AG09319 (cell line): ENCODE measurements at regions not wholly inside any gene's neighbourhood (a gene's known extent, or its start where the extent isn't known, plus 50 kb on each side); places are given as distances from the start of the nearest gene placed in this dataset.

Source experiments
- DNase-seq: peaks from one replicate; pipeline ENCODE4 v3.0.0-alpha.2; 2010; ENCODE audit warnings: low read depth; ENCODE audit errors: extremely low read depth
- TF ChIP-seq, protein P1 (sequence below): IDR thresholded peaks from 2 replicates; pipeline ENCODE4 v1.5.1; 2011; ENCODE audit warnings: low read depth, mild to moderate bottlenecking, inconsistent platforms, low read length, moderate library complexity

DNA sequence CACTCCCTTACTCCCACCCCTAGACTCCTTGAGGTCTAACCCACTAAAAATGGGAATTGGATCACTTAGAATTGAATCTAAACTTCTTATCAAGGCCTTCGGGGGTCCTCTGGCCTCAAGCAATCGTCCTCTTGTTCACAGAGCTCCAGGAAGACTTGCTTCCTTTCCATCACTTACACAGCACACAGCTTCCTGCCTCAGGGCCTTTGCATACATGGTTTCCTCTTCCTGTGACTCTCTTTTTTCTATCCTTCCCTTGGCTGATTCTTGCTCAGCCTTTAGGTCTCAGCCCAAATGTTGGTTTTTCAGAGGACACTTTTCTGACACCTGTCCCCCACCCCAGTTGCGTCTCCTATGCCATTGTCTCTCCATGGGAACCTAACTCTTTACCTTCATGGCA is 50.0 kb upstream of the ALDH1B1 start:
- DNase-seq: no peak
- TF ChIP-seq, protein P1, sequence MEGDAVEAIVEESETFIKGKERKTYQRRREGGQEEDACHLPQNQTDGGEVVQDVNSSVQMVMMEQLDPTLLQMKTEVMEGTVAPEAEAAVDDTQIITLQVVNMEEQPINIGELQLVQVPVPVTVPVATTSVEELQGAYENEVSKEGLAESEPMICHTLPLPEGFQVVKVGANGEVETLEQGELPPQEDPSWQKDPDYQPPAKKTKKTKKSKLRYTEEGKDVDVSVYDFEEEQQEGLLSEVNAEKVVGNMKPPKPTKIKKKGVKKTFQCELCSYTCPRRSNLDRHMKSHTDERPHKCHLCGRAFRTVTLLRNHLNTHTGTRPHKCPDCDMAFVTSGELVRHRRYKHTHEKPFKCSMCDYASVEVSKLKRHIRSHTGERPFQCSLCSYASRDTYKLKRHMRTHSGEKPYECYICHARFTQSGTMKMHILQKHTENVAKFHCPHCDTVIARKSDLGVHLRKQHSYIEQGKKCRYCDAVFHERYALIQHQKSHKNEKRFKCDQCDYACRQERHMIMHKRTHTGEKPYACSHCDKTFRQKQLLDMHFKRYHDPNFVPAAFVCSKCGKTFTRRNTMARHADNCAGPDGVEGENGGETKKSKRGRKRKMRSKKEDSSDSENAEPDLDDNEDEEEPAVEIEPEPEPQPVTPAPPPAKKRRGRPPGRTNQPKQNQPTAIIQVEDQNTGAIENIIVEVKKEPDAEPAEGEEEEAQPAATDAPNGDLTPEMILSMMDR: no peak

DNA sequence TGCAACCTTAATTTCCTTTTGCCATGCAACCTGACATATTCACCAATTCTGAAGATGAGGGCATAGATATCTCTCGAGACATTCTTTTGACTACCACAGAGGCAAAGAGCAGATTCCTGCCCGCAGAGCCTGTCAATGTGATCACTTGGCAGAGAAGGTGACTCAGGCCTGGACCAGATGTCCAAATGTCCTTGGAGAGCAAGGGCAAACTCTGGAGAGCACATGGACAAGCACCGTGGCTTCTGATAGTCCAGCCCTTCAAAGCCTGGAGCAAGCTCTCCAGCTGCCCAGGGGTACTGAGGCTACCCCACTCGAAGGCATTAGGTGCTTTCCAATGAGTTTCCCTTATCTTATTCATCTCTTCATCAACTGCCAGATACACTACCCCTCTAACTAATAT is 50.4 kb upstream of the ALDH1B1 start:
- TF ChIP-seq, protein P1: no peak

DNA sequence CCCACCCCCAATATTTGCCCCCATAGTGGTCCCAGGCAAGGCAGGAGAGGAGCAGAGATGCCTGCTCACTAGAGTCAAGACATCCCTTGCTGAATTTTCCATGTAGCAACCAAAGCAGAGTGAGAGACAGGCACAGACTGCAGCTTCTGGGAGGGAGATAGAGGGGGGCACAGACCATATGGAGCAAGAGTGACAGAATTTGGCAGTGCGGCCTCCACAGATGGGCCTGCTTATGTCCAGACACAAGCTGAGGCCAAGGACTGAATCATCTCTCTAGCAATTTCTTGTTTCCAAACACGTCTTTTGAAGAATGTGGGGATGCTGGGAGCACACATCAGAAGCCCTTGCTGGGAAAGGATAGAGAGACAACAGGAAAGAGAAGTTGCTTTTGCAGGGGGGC is 53.0 kb upstream of the ALDH1B1 start:
- peak; percentile 70 for DNase-seq

More for the DNA sequence above, 50.4 kb upstream of the ALDH1B1 start:
- DNase-seq: no peak

GRCh38 chr9:38339087-38339486 is 53.4 kb upstream of the ALDH1B1 start:
- peak; percentile 51 for DNase-seq
- TF ChIP-seq, protein P1: no peak; the same call in 1 of the 2 replicates

More for the DNA sequence above, 53.0 kb upstream of the ALDH1B1 start:
- TF ChIP-seq, protein P1: no peak

- TF ChIP-seq, protein P1: no peak
- no peak for DNase-seq
Observed at GRCh38 chr9:38338342-38339018, 54.0 kb upstream of the ALDH1B1 start.

- TF ChIP-seq, protein P1: no peak
- no peak for DNase-seq
Observed at GRCh38 chr9:38337706-38338264, 54.7 kb upstream of the ALDH1B1 start.

DNA sequence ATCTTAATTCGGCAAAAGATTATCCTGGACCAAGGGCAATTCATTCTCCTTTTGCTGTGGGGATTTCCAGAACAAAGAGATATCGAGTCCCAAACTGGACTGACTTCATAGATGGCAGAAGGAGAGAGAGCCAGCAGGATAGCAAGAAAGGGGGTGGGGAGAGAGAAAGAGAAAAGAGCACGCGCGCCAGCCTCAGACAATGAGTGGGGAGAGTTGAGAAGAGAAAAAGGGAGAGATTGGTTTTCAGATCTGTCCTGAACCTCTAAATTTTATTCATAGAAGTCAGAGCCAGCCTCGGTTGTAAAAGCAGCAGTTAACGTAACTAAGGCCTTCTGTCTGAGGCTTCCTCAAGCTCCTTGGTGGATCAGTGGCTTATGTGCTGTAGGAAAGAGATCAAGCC is 55.3 kb upstream of the ALDH1B1 start:
- TF ChIP-seq, protein P1: no peak
- DNase-seq: no peak
